GM23338 (cell line): ENCODE measurements at regions not wholly inside any gene's neighbourhood (a gene's known extent, or its start where the extent isn't known, plus 50 kb on each side); places are given as distances from the start of the nearest gene placed in this dataset.

ENCODE experiments used
- CREB1 ChIP-seq: fragments of 250-450 bp; sonication (Bioruptor Pico); IDR thresholded peaks from 2 replicates; pipeline ENCODE4 v1.5.0; 2020; ENCODE audit warnings: low read depth, mild to moderate bottlenecking, moderate library complexity
- CTCF ChIP-seq, 2 experiments: fragments of 200-600 bp in 1 of 2; sonication (generic) in 1 of 2; conservative IDR thresholded peaks; 2 replicates each; pipeline versions ENCODE4 v1.5.1 to v1.6.1; 2016 to 2017; ENCODE audit warnings: antibody characterized with exemption in 2 of 2, low read depth in 2 of 2, mild to moderate bottlenecking in 2 of 2, moderate library complexity in 1 of 2
- EZH2phosphoT487 ChIP-seq: fragments of 200-600 bp; sonication (generic); IDR thresholded peaks from one replicate; pipeline ENCODE4 v1.8.1; 2018; ENCODE audit warnings: antibody characterized with exemption; ENCODE audit not compliant: unreplicated experiment
- JUNB ChIP-seq: IDR thresholded peaks from one replicate; pipeline ENCODE4 v1.6.1; 2016; ENCODE audit warnings: antibody characterized with exemption; ENCODE audit not compliant: unreplicated experiment
- POLR2AphosphoS5 ChIP-seq: IDR thresholded peaks from 2 replicates; pipeline ENCODE4 v1.6.1; 2016; ENCODE audit warnings: antibody characterized with exemption, low read depth
- REST ChIP-seq: IDR thresholded peaks from one replicate; pipeline ENCODE4 v1.6.1; 2018; ENCODE audit warnings: antibody characterized with exemption; ENCODE audit not compliant: unreplicated experiment
- STAT1 ChIP-seq: IDR thresholded peaks from one replicate; pipeline ENCODE4 v1.6.1; 2016; ENCODE audit warnings: antibody characterized with exemption; ENCODE audit not compliant: unreplicated experiment

GRCh38 chr9:134968823-134969090 lies 51.0 kb upstream of the FCN1 start:
- TF ChIP-seq CTCF (conservative IDR thresholded peaks at IDR 0.05; ENCODE audit: low read depth in 2 of 2) (no peak), JUNB (no peak), POLR2AphosphoS5 (no peak), CREB1 (CRISPR knock-in tag) (no peak), EZH2phosphoT487 (no peak), REST (no peak), STAT1 (no peak)
